GM18867 (cell line): ENCODE measurements at regions not wholly inside any gene's neighbourhood (a gene's known extent, or its start where the extent isn't known, plus 50 kb on each side); places are given as distances from the start of the nearest gene placed in this dataset.

Experiments used
- ATAC-seq: cut with Tn5 transposase; IDR thresholded peaks from one replicate; pipeline ENCODE4 v1.9.1; 2021; ENCODE audit warnings: mild to moderate bottlenecking, moderate library complexity; ENCODE audit not compliant: unreplicated experiment

- no peak for ATAC-seq
Measured at GRCh38 chr4:184529283-184529682, 54.9 kb upstream of the IRF2 start.

DNA sequence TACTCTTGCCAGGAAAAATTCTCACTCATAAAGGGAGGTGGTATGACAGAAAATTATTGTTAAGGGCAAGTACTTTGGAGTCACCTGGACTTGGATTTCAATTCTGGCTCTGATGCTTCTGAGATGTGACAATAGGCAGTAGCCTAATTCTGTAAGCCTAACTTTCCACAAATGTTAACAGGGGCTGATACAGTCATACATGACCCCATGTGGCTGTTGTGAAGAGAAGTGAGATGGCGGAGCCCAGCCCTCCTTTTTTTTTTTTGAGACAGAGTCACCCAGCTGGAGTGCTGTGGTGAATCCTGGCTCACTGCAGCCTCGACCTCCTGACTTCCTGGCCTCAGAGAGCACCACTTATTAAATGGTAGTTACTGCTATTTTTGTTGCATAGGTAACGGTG lies 54.4 kb upstream of the IRF2 start:
- no peak for ATAC-seq

GRCh38 chr4:184528051-184528450 lies 53.7 kb upstream of the IRF2 start:
- ATAC-seq: no peak

- no peak for ATAC-seq
Measured at GRCh38 chr4:184526228-184526627, 51.9 kb upstream of the IRF2 start.
